Calu3 (cell line): ENCODE measurements at regions not wholly inside any gene's neighbourhood (a gene's known extent, or its start where the extent isn't known, plus 50 kb on each side); places are given as distances from the start of the nearest gene placed in this dataset.

Experiments used
- BruUV-seq: library from RNA; stranded (reverse); fragments of 400-500 nt; replicated peaks from 2 replicates; lab custom pipeline; 2021; lab: Mats Ljungman, UMichigan
- CTCF ChIA-PET: fragments of 300-600 bp; sonication (Branson Sonifier 250); formaldehyde crosslinking; loops from one replicate; lab custom pipeline; 2022; ENCODE audit warnings: antibody characterized with exemption; lab: Charles Lee
- DNase-seq: peaks from one replicate; pipeline ENCODE4 v3.0.0; 2022
- H3K27ac Mint-ChIP-seq: one replicate; pipeline ENCODE4 v1.8.0; 2022; ENCODE audit warnings: mixed read lengths; ENCODE audit not compliant: unreplicated experiment
- H3K27me3 Mint-ChIP-seq: one replicate; pipeline ENCODE4 v1.8.0; 2022; ENCODE audit warnings: mixed read lengths; ENCODE audit not compliant: unreplicated experiment
- H3K36me3 Mint-ChIP-seq: one replicate; pipeline ENCODE4 v1.8.0; 2022; ENCODE audit warnings: mild to moderate bottlenecking, moderate library complexity, mixed read lengths; ENCODE audit not compliant: insufficient read depth, unreplicated experiment
- H3K4me1 Mint-ChIP-seq: one replicate; pipeline ENCODE4 v1.8.0; 2022; ENCODE audit warnings: mild to moderate bottlenecking, low read depth, mixed read lengths; ENCODE audit not compliant: unreplicated experiment
- H3K4me3 Mint-ChIP-seq: one replicate; pipeline ENCODE4 v1.8.0; 2022; ENCODE audit warnings: mild to moderate bottlenecking, low read depth, moderate library complexity, mixed read lengths; ENCODE audit not compliant: unreplicated experiment
- H3K9me3 Mint-ChIP-seq: one replicate; pipeline ENCODE4 v1.8.0; 2022; ENCODE audit warnings: low read depth, mixed read lengths; ENCODE audit not compliant: unreplicated experiment
- CTCF ChIP-seq: fragments of 200-600 bp; IDR thresholded peaks from one replicate; pipeline ENCODE4 v1.8.0; 2022; ENCODE audit warnings: antibody characterized with exemption; ENCODE audit not compliant: unreplicated experiment
- intact Hi-C: fragments of 100-400 bp; cut with micrococcal nuclease; formaldehyde crosslinking; loops from one replicate; pipeline ENCODE4 v1.10.0; 2022; ENCODE audit not compliant: unreplicated experiment

- intact Hi-C loops = no loop called here
- no peak overlapping the region for H3K27ac Mint-ChIP-seq
- H3K9me3 Mint-ChIP-seq = no peaks in the 10 kb centered on the region
- no TSS peak for BruUV-seq
- H3K4me3 Mint-ChIP-seq = no peak overlapping the region
- no peak for DNase-seq
- H3K36me3 Mint-ChIP-seq = no peaks in the 10 kb centered on the region
- no peaks in the 10 kb centered on the region for H3K27me3 Mint-ChIP-seq
- CTCF ChIA-PET = no interaction called here
- H3K4me1 Mint-ChIP-seq = no peaks in the 10 kb centered on the region
- TF ChIP-seq CTCF = no peak
Observed at GRCh38 chr1:232566093-232566492, 63.8 kb downstream of the SIPA1L2 start.

- H3K27ac Mint-ChIP-seq = no peak overlapping the region
- no peak for DNase-seq
- H3K4me3 Mint-ChIP-seq = no peak overlapping the region
- no peaks in the 10 kb centered on the region for H3K9me3 Mint-ChIP-seq
- H3K4me1 Mint-ChIP-seq = no peaks in the 10 kb centered on the region
- no TSS peak for BruUV-seq
- H3K36me3 Mint-ChIP-seq = no peaks in the 10 kb centered on the region
- TF ChIP-seq CTCF = no peak
- H3K27me3 Mint-ChIP-seq = no peaks in the 10 kb centered on the region
- CTCF ChIA-PET = interaction anchor here (0.7 kb wide), 1 partner anchor 697 kb away, joined by 3 read pairs; no protein-coding TSS in a partner anchor
- intact Hi-C loops = no loop called here
Observed at GRCh38 chr1:232562855-232563510, 67.0 kb downstream of the SIPA1L2 start.

- Mint-ChIP-seq H3K4me3 (no peak overlapping the region), H3K27ac (no peak overlapping the region), H3K36me3 (no peaks in the 10 kb centered on the region), H3K27me3 (no peaks in the 10 kb centered on the region), H3K9me3 (no peaks in the 10 kb centered on the region), H3K4me1 (no peaks in the 10 kb centered on the region)
- BruUV-seq = no TSS peak
- intact Hi-C loops = no loop called here
- DNase-seq = no peak
- no peak for TF ChIP-seq CTCF
- CTCF ChIA-PET = no interaction called here
Observed at GRCh38 chr1:232561381-232561780, 68.6 kb downstream of the SIPA1L2 start.

GRCh38 chr1:232560940-232561339 lies 69.0 kb downstream of the SIPA1L2 start:
- CTCF ChIA-PET = no interaction called here
- Mint-ChIP-seq H3K4me1 (no peaks in the 10 kb centered on the region), H3K27ac (no peak overlapping the region), H3K9me3 (no peaks in the 10 kb centered on the region), H3K4me3 (no peak overlapping the region), H3K27me3 (no peaks in the 10 kb centered on the region), H3K36me3 (no peaks in the 10 kb centered on the region)
- DNase-seq = no peak
- intact Hi-C loops = no loop called here
- BruUV-seq = no TSS peak
- TF ChIP-seq CTCF = no peak
